Vagina (tissue), 2 donors: ENCODE measurements at regions not wholly inside any gene's neighbourhood (a gene's known extent, or its start where the extent isn't known, plus 50 kb on each side); places are given as distances from the start of the nearest gene placed in this dataset.
"Not testable (repeated sequence)": the region's sequence is repeated elsewhere in the genome, so short reads cannot be mapped to it uniquely, and the experiment has no call there.

Experiments used
- POLR2A ChIP-seq, 2 donors: fragments of 450-650 bp; IDR thresholded peaks; one replicate each; pipeline ENCODE4 v1.6.1; 2017; ENCODE audit warnings: antibody characterized with exemption in 2 of 2, mild to moderate bottlenecking in 2 of 2, moderate library complexity in 2 of 2
- TF ChIP-seq, protein P1 (sequence below), 3 experiments: fragments of 450-650 bp in 2 of 3; fragments of 200-600 bp in 1 of 3; sonication (generic) in 1 of 3; IDR thresholded peaks; one replicate each; pipeline ENCODE4 v1.5.1; 2017 to 2019; ENCODE audit warnings: antibody characterized with exemption in 3 of 3, mild to moderate bottlenecking in 2 of 3, moderate library complexity in 2 of 3

DNA sequence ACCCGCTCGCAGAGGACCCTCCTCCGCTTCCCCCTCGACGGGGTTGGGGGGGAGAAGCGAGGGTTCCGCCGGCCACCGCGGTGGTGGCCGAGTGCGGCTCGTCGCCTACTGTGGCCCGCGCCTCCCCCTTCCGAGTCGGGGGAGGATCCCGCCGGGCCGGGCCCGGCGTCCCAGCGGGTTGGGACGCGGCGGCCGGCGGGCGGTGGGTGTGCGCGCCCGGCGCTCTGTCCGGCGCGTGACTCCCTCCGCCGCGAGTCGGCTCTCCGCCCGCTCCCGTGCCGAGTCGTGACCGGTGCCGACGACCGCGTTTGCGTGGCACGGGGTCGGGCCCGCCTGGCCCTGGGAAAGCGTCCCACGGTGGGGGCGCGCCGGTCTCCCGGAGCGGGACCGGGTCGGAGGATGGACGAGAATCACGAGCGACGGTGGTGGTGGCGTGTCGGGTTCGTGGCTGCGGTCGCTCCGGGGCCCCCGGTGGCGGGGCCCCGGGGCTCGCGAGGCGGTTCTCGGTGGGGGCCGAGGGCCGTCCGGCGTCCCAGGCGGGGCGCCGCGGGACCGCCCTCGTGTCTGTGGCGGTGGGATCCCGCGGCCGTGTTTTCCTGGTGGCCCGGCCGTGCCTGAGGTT is 2130.7 kb upstream of the TPTE start:
- TF ChIP-seq, protein P1, sequence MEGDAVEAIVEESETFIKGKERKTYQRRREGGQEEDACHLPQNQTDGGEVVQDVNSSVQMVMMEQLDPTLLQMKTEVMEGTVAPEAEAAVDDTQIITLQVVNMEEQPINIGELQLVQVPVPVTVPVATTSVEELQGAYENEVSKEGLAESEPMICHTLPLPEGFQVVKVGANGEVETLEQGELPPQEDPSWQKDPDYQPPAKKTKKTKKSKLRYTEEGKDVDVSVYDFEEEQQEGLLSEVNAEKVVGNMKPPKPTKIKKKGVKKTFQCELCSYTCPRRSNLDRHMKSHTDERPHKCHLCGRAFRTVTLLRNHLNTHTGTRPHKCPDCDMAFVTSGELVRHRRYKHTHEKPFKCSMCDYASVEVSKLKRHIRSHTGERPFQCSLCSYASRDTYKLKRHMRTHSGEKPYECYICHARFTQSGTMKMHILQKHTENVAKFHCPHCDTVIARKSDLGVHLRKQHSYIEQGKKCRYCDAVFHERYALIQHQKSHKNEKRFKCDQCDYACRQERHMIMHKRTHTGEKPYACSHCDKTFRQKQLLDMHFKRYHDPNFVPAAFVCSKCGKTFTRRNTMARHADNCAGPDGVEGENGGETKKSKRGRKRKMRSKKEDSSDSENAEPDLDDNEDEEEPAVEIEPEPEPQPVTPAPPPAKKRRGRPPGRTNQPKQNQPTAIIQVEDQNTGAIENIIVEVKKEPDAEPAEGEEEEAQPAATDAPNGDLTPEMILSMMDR (IDR thresholded peaks at IDR 0.05): not testable (repeated sequence)
- TF ChIP-seq POLR2A (IDR thresholded peaks at IDR 0.05): not testable (repeated sequence)
